Fibroblast of lung (primary cell): ENCODE measurements at regions not wholly inside any gene's neighbourhood (a gene's known extent, or its start where the extent isn't known, plus 50 kb on each side); places are given as distances from the start of the nearest gene placed in this dataset.

ENCODE experiments used
- DNase-seq, 2 donors: peaks; one replicate each; pipeline versions ENCODE4 v3.0.0 to v3.0.0-alpha.2; 2010; ENCODE audit warnings: low read depth in 2 of 2
- H2AFZ ChIP-seq: 2 replicates; pipeline ENCODE4 v1.5.1; 2012; ENCODE audit warnings: low read length, control low read depth, inconsistent platforms
- H3K27ac ChIP-seq: 2 replicates; pipeline ENCODE4 v1.5.1; 2011; ENCODE audit warnings: low read length, control low read depth; ENCODE audit not compliant: insufficient read depth
- H3K27me3 ChIP-seq: 2 replicates; pipeline ENCODE4 v1.5.1; 2011; ENCODE audit warnings: mild to moderate bottlenecking, low read length; ENCODE audit not compliant: control insufficient read depth, insufficient read depth
- H3K36me3 ChIP-seq: 2 replicates; pipeline ENCODE4 v1.5.1; 2011; ENCODE audit warnings: low read length; ENCODE audit not compliant: control insufficient read depth, insufficient read depth
- H3K4me1 ChIP-seq: 2 replicates; pipeline ENCODE4 v1.5.1; 2011; ENCODE audit warnings: low read length; ENCODE audit not compliant: control insufficient read depth, insufficient read depth; ENCODE audit errors: extremely low read depth
- H3K4me2 ChIP-seq: 2 replicates; pipeline ENCODE4 v1.5.1; 2011; ENCODE audit warnings: low read length, control low read depth; ENCODE audit not compliant: insufficient read depth; ENCODE audit errors: extremely low read depth
- H3K4me3 ChIP-seq, 4 experiments: fragments of 200-600 bp in 1 of 4; sonication (generic) in 1 of 4; replicated peaks in 1 of 4; 2 replicates each; pipeline ENCODE4 v1.5.1; 2011 to 2016; ENCODE audit warnings: low read length in 4 of 4, low read depth in 3 of 4, mild to moderate bottlenecking in 3 of 4, control low read depth in 2 of 4, inconsistent platforms in 1 of 4, mixed read lengths in 1 of 4; ENCODE audit not compliant: insufficient read depth in 1 of 4; ENCODE audit errors: control extremely low read depth in 1 of 4
- H3K79me2 ChIP-seq: 2 replicates; pipeline ENCODE4 v1.5.1; 2012; ENCODE audit warnings: mild to moderate bottlenecking, low read length, inconsistent platforms; ENCODE audit not compliant: control insufficient read depth, insufficient read depth
- H3K9ac ChIP-seq: 2 replicates; pipeline ENCODE4 v1.5.1; 2011; ENCODE audit warnings: mild to moderate bottlenecking, low read length, control low read depth; ENCODE audit not compliant: insufficient read depth
- H3K9me3 ChIP-seq: 2 replicates; pipeline ENCODE4 v1.5.1; 2012; ENCODE audit warnings: low read depth, low read length; ENCODE audit not compliant: control insufficient read depth, insufficient read depth
- H4K20me1 ChIP-seq: 2 replicates; pipeline ENCODE4 v1.5.1; 2011; ENCODE audit warnings: low read length; ENCODE audit not compliant: control insufficient read depth, insufficient read depth; ENCODE audit errors: extremely low read depth
- EZH2 ChIP-seq: IDR thresholded peaks from 2 replicates; pipeline ENCODE4 v1.5.1; 2012; ENCODE audit warnings: low read length, control low read depth, mild to moderate bottlenecking; ENCODE audit errors: missing control alignments
- TF ChIP-seq, protein P1 (sequence below), 2 donors: IDR thresholded peaks in 1 of 2; conservative IDR thresholded peaks in 1 of 2; 1 replicate in 1 of 2; 2 replicates in 1 of 2; pipeline ENCODE4 v1.5.1; 2011 to 2012; ENCODE audit warnings: low read length in 2 of 2, control low read depth in 1 of 2, inconsistent platforms in 1 of 2, low read depth in 1 of 2, mild to moderate bottlenecking in 1 of 2

DNA sequence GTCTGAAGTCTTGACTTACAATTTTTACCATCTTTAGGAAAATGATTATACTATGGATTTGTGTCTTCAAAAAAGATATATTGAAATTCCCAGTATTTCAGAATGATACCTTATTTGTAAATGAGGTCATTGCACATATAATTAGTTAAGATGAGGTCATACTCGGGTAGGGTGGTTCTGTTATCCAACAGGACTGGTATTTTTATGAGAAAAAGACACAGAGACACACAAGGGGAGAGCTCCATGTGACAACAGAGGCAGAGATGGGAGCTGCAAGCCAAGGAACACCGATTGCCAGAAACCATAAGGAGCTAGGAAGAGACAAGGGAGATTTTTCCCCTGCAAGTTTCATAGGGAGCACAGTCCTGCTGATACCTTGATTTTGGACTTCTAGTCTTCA lies 356.9 kb downstream of the ARL4A start:
- no peaks in the 10 kb centered on the region for H4K20me1 ChIP-seq
- DNase-seq, result no peak

GRCh38 chr7:13047061-13047460 lies 359.6 kb downstream of the ARL4A start:
- Histone ChIP-seq H3K36me3 (no peaks in the 10 kb centered on the region), H3K9me3 (no peaks in the 10 kb centered on the region), H3K4me2 (no peak overlapping the region), H4K20me1 (no peaks in the 10 kb centered on the region), H3K79me2 (no peaks in the 10 kb centered on the region), H3K27me3 (no peaks in the 10 kb centered on the region), H3K4me1 (peaks cover 5% of the 10 kb centered on the region), H3K27ac (no peak overlapping the region), H3K4me3 (no peak overlapping the region), H2AFZ (no peak overlapping the region), H3K9ac (no peak overlapping the region)
- no peak for TF ChIP-seq EZH2
- TF ChIP-seq, protein P1, sequence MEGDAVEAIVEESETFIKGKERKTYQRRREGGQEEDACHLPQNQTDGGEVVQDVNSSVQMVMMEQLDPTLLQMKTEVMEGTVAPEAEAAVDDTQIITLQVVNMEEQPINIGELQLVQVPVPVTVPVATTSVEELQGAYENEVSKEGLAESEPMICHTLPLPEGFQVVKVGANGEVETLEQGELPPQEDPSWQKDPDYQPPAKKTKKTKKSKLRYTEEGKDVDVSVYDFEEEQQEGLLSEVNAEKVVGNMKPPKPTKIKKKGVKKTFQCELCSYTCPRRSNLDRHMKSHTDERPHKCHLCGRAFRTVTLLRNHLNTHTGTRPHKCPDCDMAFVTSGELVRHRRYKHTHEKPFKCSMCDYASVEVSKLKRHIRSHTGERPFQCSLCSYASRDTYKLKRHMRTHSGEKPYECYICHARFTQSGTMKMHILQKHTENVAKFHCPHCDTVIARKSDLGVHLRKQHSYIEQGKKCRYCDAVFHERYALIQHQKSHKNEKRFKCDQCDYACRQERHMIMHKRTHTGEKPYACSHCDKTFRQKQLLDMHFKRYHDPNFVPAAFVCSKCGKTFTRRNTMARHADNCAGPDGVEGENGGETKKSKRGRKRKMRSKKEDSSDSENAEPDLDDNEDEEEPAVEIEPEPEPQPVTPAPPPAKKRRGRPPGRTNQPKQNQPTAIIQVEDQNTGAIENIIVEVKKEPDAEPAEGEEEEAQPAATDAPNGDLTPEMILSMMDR (conservative IDR thresholded peaks at IDR 0.05 in 1 of 2, IDR thresholded peaks at IDR 0.05 in 1 of 2; ENCODE audit: low read depth in 1 of 2, low read length in 2 of 2), result no peak
- no peak for DNase-seq

More for the DNA sequence above, 356.9 kb downstream of the ARL4A start:
- Histone ChIP-seq H3K27ac (no peak overlapping the region), H3K4me2 (no peak overlapping the region), H3K9ac (no peak overlapping the region), H3K27me3 (no peaks in the 10 kb centered on the region), H3K4me3 (no peak overlapping the region), H3K4me1 (peaks cover 2% of the 10 kb centered on the region), H3K9me3 (no peaks in the 10 kb centered on the region), H3K36me3 (no peaks in the 10 kb centered on the region), H2AFZ (peak overlapping the region; percentile 24), H3K79me2 (no peaks in the 10 kb centered on the region)
- TF ChIP-seq, protein P1 (conservative IDR thresholded peaks at IDR 0.05 in 1 of 2, IDR thresholded peaks at IDR 0.05 in 1 of 2; ENCODE audit: low read depth in 1 of 2, low read length in 2 of 2), result no peak
- no peak for TF ChIP-seq EZH2

- Histone ChIP-seq H3K4me3 (no peak overlapping the region), H3K27ac (peak overlapping the region; percentile 54), H4K20me1 (no peaks in the 10 kb centered on the region), H3K36me3 (no peaks in the 10 kb centered on the region), H2AFZ (peak overlapping the region; percentile 74), H3K4me1 (peaks cover 5% of the 10 kb centered on the region), H3K4me2 (peak overlapping the region; percentile 32), H3K79me2 (no peaks in the 10 kb centered on the region), H3K27me3 (no peaks in the 10 kb centered on the region), H3K9me3 (no peaks in the 10 kb centered on the region), H3K9ac (no peak overlapping the region)
- TF ChIP-seq, protein P1 (conservative IDR thresholded peaks at IDR 0.05 in 1 of 2, IDR thresholded peaks at IDR 0.05 in 1 of 2; ENCODE audit: low read depth in 1 of 2, low read length in 2 of 2), result no peak
- TF ChIP-seq EZH2, result no peak
- no peak for DNase-seq
Observed at GRCh38 chr7:13049946-13050345, 362.5 kb downstream of the ARL4A start.
